ENCODE measurements at regions not wholly inside any gene's neighbourhood (a gene's known extent, or its start where the extent isn't known, plus 50 kb on each side); places are given as distances from the start of the nearest gene placed in this dataset.

GRCh38 chr20:63085151-63085861 is 78.5 kb upstream of the BHLHE23 start:
- TF ChIP-seq CTCF (IDR thresholded peaks at IDR 0.05; ENCODE audit: low read depth, low read length, missing input control) (no peak), SP1 (IDR thresholded peaks at IDR 0.05) (no peak), FOXA2 (IDR thresholded peaks at IDR 0.05) (no peak), MAX (IDR thresholded peaks at IDR 0.05) (no peak), EGR1 (IDR thresholded peaks at IDR 0.05; ENCODE audit: low read depth in 2 of 2) (no peak), TAF1 (conservative IDR thresholded peaks at IDR 0.05) (no peak), GABPA (IDR thresholded peaks at IDR 0.05 in 1 of 2, conservative IDR thresholded peaks at IDR 0.05 in 1 of 2) (no peak), JUND (IDR thresholded peaks at IDR 0.05) (no peak)
- TF ChIP-seq, protein P1, sequence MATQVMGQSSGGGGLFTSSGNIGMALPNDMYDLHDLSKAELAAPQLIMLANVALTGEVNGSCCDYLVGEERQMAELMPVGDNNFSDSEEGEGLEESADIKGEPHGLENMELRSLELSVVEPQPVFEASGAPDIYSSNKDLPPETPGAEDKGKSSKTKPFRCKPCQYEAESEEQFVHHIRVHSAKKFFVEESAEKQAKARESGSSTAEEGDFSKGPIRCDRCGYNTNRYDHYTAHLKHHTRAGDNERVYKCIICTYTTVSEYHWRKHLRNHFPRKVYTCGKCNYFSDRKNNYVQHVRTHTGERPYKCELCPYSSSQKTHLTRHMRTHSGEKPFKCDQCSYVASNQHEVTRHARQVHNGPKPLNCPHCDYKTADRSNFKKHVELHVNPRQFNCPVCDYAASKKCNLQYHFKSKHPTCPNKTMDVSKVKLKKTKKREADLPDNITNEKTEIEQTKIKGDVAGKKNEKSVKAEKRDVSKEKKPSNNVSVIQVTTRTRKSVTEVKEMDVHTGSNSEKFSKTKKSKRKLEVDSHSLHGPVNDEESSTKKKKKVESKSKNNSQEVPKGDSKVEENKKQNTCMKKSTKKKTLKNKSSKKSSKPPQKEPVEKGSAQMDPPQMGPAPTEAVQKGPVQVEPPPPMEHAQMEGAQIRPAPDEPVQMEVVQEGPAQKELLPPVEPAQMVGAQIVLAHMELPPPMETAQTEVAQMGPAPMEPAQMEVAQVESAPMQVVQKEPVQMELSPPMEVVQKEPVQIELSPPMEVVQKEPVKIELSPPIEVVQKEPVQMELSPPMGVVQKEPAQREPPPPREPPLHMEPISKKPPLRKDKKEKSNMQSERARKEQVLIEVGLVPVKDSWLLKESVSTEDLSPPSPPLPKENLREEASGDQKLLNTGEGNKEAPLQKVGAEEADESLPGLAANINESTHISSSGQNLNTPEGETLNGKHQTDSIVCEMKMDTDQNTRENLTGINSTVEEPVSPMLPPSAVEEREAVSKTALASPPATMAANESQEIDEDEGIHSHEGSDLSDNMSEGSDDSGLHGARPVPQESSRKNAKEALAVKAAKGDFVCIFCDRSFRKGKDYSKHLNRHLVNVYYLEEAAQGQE (IDR thresholded peaks at IDR 0.05), result no peak
